ENCODE measurements at regions not wholly inside any gene's neighbourhood (a gene's known extent, or its start where the extent isn't known, plus 50 kb on each side); places are given as distances from the start of the nearest gene placed in this dataset.
"Not testable (repeated sequence)": the region's sequence is repeated elsewhere in the genome, so short reads cannot be mapped to it uniquely, and the experiment has no call there.

DNA sequence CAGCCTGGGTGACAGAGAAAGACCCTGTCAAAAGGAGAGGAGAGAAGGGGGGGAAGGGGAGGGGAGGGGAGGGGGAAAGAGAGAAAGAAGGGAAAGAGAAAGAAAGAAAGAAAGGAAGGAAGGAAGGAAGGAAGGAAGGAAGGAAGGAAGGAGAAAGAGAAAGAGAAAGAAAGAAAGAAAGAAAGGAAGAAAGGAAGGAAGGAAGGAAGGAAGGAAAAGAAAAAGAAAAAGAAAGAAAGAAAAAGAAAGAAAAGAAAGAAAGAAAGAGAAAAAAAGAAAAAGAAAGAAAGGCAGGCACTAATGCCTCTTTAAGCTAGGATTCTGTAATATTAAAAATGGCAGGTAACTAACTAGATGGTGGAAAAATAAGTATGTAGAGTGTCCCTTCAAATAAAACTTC lies 59.8 kb upstream of the ABLIM1 start:
- not testable (repeated sequence) for TF ChIP-seq EZH2phosphoT487 (IDR thresholded peaks at IDR 0.05; ENCODE audit: low read length); EZH2 (optimal IDR thresholded peaks at IDR 0.05; ENCODE audit: low read depth, low read length)
- TF ChIP-seq, protein P1, sequence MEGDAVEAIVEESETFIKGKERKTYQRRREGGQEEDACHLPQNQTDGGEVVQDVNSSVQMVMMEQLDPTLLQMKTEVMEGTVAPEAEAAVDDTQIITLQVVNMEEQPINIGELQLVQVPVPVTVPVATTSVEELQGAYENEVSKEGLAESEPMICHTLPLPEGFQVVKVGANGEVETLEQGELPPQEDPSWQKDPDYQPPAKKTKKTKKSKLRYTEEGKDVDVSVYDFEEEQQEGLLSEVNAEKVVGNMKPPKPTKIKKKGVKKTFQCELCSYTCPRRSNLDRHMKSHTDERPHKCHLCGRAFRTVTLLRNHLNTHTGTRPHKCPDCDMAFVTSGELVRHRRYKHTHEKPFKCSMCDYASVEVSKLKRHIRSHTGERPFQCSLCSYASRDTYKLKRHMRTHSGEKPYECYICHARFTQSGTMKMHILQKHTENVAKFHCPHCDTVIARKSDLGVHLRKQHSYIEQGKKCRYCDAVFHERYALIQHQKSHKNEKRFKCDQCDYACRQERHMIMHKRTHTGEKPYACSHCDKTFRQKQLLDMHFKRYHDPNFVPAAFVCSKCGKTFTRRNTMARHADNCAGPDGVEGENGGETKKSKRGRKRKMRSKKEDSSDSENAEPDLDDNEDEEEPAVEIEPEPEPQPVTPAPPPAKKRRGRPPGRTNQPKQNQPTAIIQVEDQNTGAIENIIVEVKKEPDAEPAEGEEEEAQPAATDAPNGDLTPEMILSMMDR (IDR thresholded peaks at IDR 0.05; ENCODE audit: low read length), result not testable (repeated sequence)
